ENCODE measurements at regions not wholly inside any gene's neighbourhood (a gene's known extent, or its start where the extent isn't known, plus 50 kb on each side); places are given as distances from the start of the nearest gene placed in this dataset.

DNA sequence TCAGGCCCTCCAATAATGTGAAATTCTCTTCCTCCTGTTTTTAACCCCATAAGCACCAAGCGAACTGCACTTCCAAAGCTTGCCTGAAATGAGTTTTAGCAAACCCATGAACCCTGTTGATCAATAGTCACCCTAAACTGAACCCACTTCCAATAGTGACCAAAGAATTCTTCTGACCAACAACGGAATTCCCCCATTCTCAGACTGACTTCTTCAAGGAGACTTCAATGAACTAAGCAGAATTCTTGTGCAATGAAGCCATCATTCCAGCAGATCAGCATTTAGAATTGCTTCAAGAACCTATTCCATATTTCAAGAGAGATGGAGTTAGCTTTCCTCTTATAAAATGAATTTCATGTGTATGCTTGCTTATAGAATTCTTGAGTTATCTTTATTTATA is 176.9 kb upstream of the FN1 start:
- H3K27ac ChIP-seq, result no peak overlapping the region
- H3K27me3 ChIP-seq, result no peaks in the 10 kb centered on the region
- no peaks in the 10 kb centered on the region for H3K9me3 ChIP-seq
- H3K4me1 ChIP-seq, result no peaks in the 10 kb centered on the region
- DNase-seq (ENCODE audit: low spot score in 2 of 2), result no peak
- intact Hi-C loops (cut with DNase I), result no loop called here
- no peak overlapping the region for H3K4me3 ChIP-seq
- TF ChIP-seq, protein P1, sequence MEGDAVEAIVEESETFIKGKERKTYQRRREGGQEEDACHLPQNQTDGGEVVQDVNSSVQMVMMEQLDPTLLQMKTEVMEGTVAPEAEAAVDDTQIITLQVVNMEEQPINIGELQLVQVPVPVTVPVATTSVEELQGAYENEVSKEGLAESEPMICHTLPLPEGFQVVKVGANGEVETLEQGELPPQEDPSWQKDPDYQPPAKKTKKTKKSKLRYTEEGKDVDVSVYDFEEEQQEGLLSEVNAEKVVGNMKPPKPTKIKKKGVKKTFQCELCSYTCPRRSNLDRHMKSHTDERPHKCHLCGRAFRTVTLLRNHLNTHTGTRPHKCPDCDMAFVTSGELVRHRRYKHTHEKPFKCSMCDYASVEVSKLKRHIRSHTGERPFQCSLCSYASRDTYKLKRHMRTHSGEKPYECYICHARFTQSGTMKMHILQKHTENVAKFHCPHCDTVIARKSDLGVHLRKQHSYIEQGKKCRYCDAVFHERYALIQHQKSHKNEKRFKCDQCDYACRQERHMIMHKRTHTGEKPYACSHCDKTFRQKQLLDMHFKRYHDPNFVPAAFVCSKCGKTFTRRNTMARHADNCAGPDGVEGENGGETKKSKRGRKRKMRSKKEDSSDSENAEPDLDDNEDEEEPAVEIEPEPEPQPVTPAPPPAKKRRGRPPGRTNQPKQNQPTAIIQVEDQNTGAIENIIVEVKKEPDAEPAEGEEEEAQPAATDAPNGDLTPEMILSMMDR (IDR thresholded peaks at IDR 0.05), result no peak
- no peaks in the 10 kb centered on the region for H3K36me3 ChIP-seq

DNA sequence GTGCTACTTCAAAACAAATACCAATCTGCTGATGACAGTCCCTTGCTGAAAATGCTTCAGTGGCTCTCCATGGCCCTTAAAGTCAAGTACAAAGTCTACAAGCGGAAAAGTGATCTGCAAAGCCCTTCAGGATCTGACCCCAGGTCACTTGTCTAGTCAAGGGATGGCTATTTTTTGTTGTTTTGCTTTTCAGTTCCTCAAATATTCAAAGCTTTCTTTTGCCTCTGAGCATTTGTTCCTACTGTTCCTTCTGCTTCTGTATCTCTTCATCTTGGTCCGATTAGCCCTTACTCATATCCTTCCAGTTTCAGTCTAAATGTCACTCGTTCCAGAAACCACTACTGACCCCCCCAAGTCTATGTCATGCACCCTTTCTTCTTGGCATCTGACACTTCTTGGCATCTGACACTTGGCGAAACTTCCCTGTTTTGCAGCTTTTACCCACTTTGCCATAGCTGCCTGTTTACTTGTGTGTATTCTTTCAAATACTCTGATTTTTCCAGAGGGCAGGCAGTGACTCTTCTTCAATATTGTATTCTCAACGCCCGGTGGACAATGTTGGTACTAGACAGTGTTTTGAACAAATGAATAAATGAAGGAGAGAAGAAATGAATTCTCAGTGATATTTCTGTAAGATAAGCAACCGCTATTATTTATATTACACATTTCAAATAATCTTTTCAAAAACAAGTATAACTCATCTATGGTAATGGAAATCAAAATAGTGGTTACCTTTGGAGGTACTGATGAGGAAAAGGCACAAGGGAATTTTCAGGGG is 175.9 kb upstream of the FN1 start:
- intact Hi-C loops (cut with DNase I), result no loop called here
- Histone ChIP-seq H3K27ac (no peak overlapping the region), H3K4me3 (no peak overlapping the region), H3K9me3 (no peaks in the 10 kb centered on the region), H3K4me1 (no peaks in the 10 kb centered on the region), H3K27me3 (no peaks in the 10 kb centered on the region), H3K36me3 (no peaks in the 10 kb centered on the region)
- DNase-seq (ENCODE audit: low spot score in 2 of 2), result no peak
- TF ChIP-seq, protein P1 (IDR thresholded peaks at IDR 0.05), result no peak

DNA sequence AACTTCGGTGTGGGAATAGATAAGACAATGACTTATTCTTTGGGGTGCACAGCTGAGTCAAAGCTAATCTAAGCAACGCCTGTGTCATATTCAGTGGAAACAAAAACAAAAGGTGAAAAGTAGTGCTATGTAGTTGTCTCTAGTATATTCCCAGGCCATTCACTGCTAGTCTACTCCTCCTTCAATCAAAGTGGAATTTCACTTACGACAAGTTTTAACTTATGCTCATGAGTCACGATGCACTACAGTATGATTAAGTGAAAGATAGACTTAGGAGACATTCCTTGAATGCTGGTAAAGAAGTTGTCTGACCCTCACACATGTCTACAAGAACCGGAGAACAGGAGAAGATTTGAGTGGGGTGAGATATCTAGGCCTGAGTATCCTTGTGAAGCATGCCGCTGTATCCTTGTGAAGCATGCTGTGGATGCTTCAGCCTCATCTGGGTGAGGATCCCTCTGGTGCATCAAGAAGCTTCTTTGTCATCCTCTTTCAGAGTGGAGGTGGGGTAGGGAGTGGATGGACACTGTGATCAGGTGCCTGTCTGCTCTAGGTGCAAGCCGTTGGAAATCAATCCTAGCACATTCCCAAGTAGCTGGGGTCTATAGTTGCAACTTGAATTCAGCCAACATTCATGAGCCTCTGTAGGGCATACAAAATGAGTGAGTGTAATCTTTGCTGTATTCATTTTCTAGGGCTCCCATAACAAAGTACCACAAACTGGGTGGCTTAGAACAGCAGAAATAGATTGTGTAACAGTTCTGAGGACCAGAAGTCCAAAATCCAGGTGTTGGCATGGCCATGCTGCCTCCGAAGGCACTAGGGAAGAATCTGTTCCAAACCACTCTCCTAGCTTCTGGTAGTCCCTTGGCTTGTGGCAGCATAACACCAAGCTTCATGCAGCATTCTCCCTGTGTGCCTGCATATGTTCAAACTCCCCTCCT is 173.5 kb upstream of the FN1 start:
- no peaks in the 10 kb centered on the region for H3K36me3 ChIP-seq
- no peaks in the 10 kb centered on the region for H3K9me3 ChIP-seq
- H3K27me3 ChIP-seq, result no peaks in the 10 kb centered on the region
- TF ChIP-seq, protein P1 (IDR thresholded peaks at IDR 0.05), result no peak
- intact Hi-C loops (cut with DNase I), result no loop called here
- peaks cover 0 to 6% of the 10 kb centered on the region in 2 donors for H3K4me1 ChIP-seq
- no peak overlapping the region for H3K4me3 ChIP-seq
- no peak for DNase-seq (ENCODE audit: low spot score in 2 of 2)
- no peak overlapping the region for H3K27ac ChIP-seq

DNA sequence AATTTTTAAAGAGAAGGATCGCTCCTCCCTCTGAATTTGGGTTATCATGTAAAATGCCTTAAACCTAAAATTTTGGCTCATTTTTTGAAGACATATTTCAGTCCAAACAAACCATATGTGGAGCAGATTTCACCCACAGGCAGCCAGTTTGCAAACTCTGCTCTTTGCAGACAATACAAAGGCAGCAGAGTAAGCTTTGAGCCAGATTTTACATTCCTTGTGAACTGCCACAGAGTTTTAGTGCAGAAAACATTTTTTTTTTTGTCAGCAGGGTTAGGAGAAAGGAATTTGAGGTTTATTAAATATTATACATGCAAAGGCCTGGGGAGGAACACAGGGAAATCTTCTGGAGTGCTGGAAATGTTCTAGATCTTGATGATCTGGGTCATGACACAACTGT is 171.9 kb upstream of the FN1 start:
- Histone ChIP-seq H3K27ac (no peak overlapping the region), H3K9me3 (no peaks in the 10 kb centered on the region), H3K4me3 (no peak overlapping the region), H3K36me3 (no peaks in the 10 kb centered on the region), H3K27me3 (no peaks in the 10 kb centered on the region), H3K4me1 (peaks cover 0 to 6% of the 10 kb centered on the region in 2 donors)
- no peak for DNase-seq (ENCODE audit: low spot score in 2 of 2)
- TF ChIP-seq, protein P1 (IDR thresholded peaks at IDR 0.05), result no peak
- intact Hi-C loops (cut with DNase I), result no loop called here

DNA sequence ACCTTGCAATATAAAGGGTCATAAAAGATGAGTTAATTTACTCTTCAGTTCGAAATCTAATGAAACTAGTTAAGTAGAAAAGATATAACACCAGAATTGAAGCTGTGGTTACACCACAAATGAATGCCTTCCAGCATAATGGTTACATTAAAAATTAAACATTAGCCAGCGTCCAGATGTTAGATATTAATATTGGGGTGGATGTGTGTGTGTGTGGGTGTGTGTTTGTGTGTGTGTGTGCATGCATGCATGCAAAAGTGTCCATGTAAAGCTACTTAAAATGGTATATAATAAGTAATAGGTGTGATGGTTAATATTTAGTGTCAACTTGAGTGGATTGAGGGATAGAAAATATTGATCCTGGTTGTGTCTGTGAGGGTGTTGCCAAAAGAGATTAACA is 170.4 kb upstream of the FN1 start:
- no peaks in the 10 kb centered on the region for H3K27me3 ChIP-seq
- peaks cover 4 to 6% of the 10 kb centered on the region in 2 donors for H3K4me1 ChIP-seq
- no peaks in the 10 kb centered on the region for H3K9me3 ChIP-seq
- H3K27ac ChIP-seq, result no peak overlapping the region
- no peaks in the 10 kb centered on the region for H3K36me3 ChIP-seq
- H3K4me3 ChIP-seq, result no peak overlapping the region
- TF ChIP-seq, protein P1 (IDR thresholded peaks at IDR 0.05), result no peak
- intact Hi-C loops (cut with DNase I), result no loop called here
- no peak for DNase-seq (ENCODE audit: low spot score in 2 of 2)

Data from ascending aorta (tissue), 2 donors.